ENCODE measurements at regions not wholly inside any gene's neighbourhood (a gene's known extent, or its start where the extent isn't known, plus 50 kb on each side); places are given as distances from the start of the nearest gene placed in this dataset.

- TF ChIP-seq EP300 (conservative IDR thresholded peaks at IDR 0.05; ENCODE audit: poor library complexity, severe bottlenecking): no peak
- TF ChIP-seq CTCF (IDR thresholded peaks at IDR 0.05; ENCODE audit: poor library complexity, severe bottlenecking): no peak
- TF ChIP-seq POLR2AphosphoS5 (IDR thresholded peaks at IDR 0.05): no peak
- no peak for TF ChIP-seq EZH2 (IDR thresholded peaks at IDR 0.05; ENCODE audit: borderline replicate concordance, insufficient read depth, low read length, poor library complexity, severe bottlenecking)
Observed at GRCh38 chr4:114312338-114312737, 286.3 kb upstream of the UGT8 start.
